GM18867 (cell line): ENCODE measurements at regions not wholly inside any gene's neighbourhood (a gene's known extent, or its start where the extent isn't known, plus 50 kb on each side); places are given as distances from the start of the nearest gene placed in this dataset.
"Not testable (repeated sequence)": the region's sequence is repeated elsewhere in the genome, so short reads cannot be mapped to it uniquely, and the experiment has no call there.

Experiments used
- ATAC-seq: cut with Tn5 transposase; IDR thresholded peaks from one replicate; pipeline ENCODE4 v1.9.1; 2021; ENCODE audit warnings: mild to moderate bottlenecking, moderate library complexity; ENCODE audit not compliant: unreplicated experiment

- ATAC-seq: no peak
These were observed 193.3 kb upstream of the HTR1E start for GRCh38 chr6:86744048-86744447.

GRCh38 chr6:86738078-86738477, 199.2 kb upstream of the HTR1E start:
- no peak for ATAC-seq

GRCh38 chr6:86731631-86732030, 205.7 kb upstream of the HTR1E start:
- not testable (repeated sequence) for ATAC-seq

GRCh38 chr6:86730772-86731171, 206.6 kb upstream of the HTR1E start:
- not testable (repeated sequence) for ATAC-seq

- no peak for ATAC-seq
These were observed 207.1 kb upstream of the HTR1E start for GRCh38 chr6:86730216-86730615.

- ATAC-seq: no peak
These were observed 208.4 kb upstream of the HTR1E start for GRCh38 chr6:86728976-86729375.

GRCh38 chr6:86724695-86725094, 212.6 kb upstream of the HTR1E start:
- ATAC-seq: no peak

GRCh38 chr6:86723729-86724128, 213.6 kb upstream of the HTR1E start:
- ATAC-seq: no peak

GRCh38 chr6:86723151-86723550, 214.2 kb upstream of the HTR1E start:
- ATAC-seq: no peak

- ATAC-seq: no peak
These were observed 215.2 kb upstream of the HTR1E start for GRCh38 chr6:86722131-86722530.

GRCh38 chr6:86715676-86716075, 221.7 kb upstream of the HTR1E start:
- ATAC-seq: no peak

GRCh38 chr6:86712039-86712438, 225.3 kb upstream of the HTR1E start:
- no peak for ATAC-seq

- ATAC-seq: no peak
These were observed 229.7 kb upstream of the HTR1E start for GRCh38 chr6:86707545-86708120.

GRCh38 chr6:86706449-86706848, 230.9 kb upstream of the HTR1E start:
- peak; percentile 76 for ATAC-seq

GRCh38 chr6:86701228-86701627, 236.1 kb upstream of the HTR1E start:
- not testable (repeated sequence) for ATAC-seq

GRCh38 chr6:86686496-86686895, 250.8 kb upstream of the HTR1E start:
- no peak for ATAC-seq

GRCh38 chr6:86685230-86685797, 252.0 kb upstream of the HTR1E start:
- ATAC-seq: no peak

GRCh38 chr6:86683132-86683908, 254.0 kb upstream of the HTR1E start:
- peak; percentile 65 for ATAC-seq

- ATAC-seq: peak; percentile 73
These were observed 255.0 kb upstream of the HTR1E start for GRCh38 chr6:86682297-86682696.

GRCh38 chr6:86681140-86681539, 256.2 kb upstream of the HTR1E start:
- not testable (repeated sequence) for ATAC-seq

- not testable (repeated sequence) for ATAC-seq
These were observed 265.2 kb upstream of the HTR1E start for GRCh38 chr6:86672125-86672524.

GRCh38 chr6:86657192-86657591, 280.1 kb upstream of the HTR1E start:
- no peak for ATAC-seq
